ENCODE measurements at regions not wholly inside any gene's neighbourhood (a gene's known extent, or its start where the extent isn't known, plus 50 kb on each side); places are given as distances from the start of the nearest gene placed in this dataset.

DNA sequence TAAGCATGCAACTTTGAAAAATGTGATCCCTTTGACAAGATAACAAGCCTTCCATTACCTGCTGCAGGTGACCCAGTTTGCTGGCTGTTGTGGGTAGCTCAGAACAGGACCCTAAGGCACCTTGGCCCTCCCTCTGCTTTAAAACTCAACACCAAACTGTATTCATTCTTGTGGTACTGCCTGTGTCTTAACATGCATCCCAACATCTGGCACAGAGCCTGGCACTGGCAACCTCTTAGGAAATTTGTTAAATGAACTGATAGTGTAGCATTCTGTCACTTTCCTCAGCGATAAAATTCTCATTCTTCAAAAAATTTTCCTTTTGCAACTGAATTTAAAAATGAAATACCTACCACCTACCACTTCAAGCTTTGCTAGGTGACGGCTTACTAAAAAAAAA is 287.3 kb upstream of the ADAMTS9 start:
- TF ChIP-seq POLR2A (IDR thresholded peaks at IDR 0.05; ENCODE audit: low read length) (no peak), GATA1 (IDR thresholded peaks at IDR 0.05; ENCODE audit: low read depth, low read length) (no peak)
